PC-3 (cell line): ENCODE measurements at regions not wholly inside any gene's neighbourhood (a gene's known extent, or its start where the extent isn't known, plus 50 kb on each side); places are given as distances from the start of the nearest gene placed in this dataset.
"Not testable (repeated sequence)": the region's sequence is repeated elsewhere in the genome, so short reads cannot be mapped to it uniquely, and the experiment has no call there.

Experiments used
- ATAC-seq: fragments of 200-7000 bp; cut with Tn5 transposase; 2 replicates; pipeline ENCODE4 v1.9.1; 2020; ENCODE audit warnings: mild to moderate bottlenecking, moderate library complexity
- BruUV-seq: library from RNA; stranded (reverse); fragments of 400-500 nt; replicated peaks from 2 replicates; lab custom pipeline; 2021; lab: Mats Ljungman, UMichigan
- CTCF ChIA-PET: fragments of 300-600 bp; sonication (Branson Sonifier 250); formaldehyde crosslinking; loops from one replicate; lab custom pipeline; 2022; ENCODE audit warnings: antibody characterized with exemption; lab: Charles Lee
- POLR2A ChIA-PET: fragments of 300-600 bp; sonication (Branson Sonifier 250); formaldehyde crosslinking; loops from one replicate; lab custom pipeline; 2022; ENCODE audit warnings: antibody characterized with exemption; ENCODE audit not compliant: unreplicated experiment; lab: Charles Lee
- DNase-seq: peaks from one replicate; pipeline ENCODE4 v3.0.0-alpha.2; 2015
- H2AFZ ChIP-seq: fragments of 300-600 bp; sonication (generic); 2 replicates; pipeline ENCODE4 v1.6.0; 2016; ENCODE audit warnings: antibody characterized with exemption, low read length
- H3F3A ChIP-seq: fragments of 300-600 bp; sonication (generic); one replicate; pipeline ENCODE4 v1.6.0; 2017; ENCODE audit warnings: antibody characterized with exemption, low read length, control low read depth, mild to moderate bottlenecking; ENCODE audit not compliant: unreplicated experiment
- H3K27ac ChIP-seq: fragments of 300-600 bp; sonication (generic); 2 replicates; pipeline ENCODE4 v1.5.1; 2016; ENCODE audit warnings: mild to moderate bottlenecking, low read length
- H3K27me3 ChIP-seq: fragments of 300-600 bp; sonication (generic); 2 replicates; pipeline ENCODE4 v1.6.1; 2016; ENCODE audit warnings: low read length, mixed read lengths
- H3K36me3 ChIP-seq: fragments of 300-600 bp; sonication (generic); 2 replicates; pipeline ENCODE4 v1.6.1; 2016; ENCODE audit warnings: low read depth, mixed run types, low read length, mixed read lengths
- H3K4me1 ChIP-seq: fragments of 300-600 bp; sonication (generic); 2 replicates; pipeline ENCODE4 v1.5.1; 2016; ENCODE audit warnings: low read length; ENCODE audit not compliant: insufficient read depth
- H3K4me2 ChIP-seq: fragments of 300-600 bp; sonication (generic); 2 replicates; pipeline ENCODE4 v1.6.0; 2016; ENCODE audit warnings: low read length
- H3K4me3 ChIP-seq: fragments of 300-600 bp; sonication (generic); 2 replicates; pipeline ENCODE4 v1.5.1; 2016; ENCODE audit warnings: mild to moderate bottlenecking, low read length, mixed read lengths
- H3K79me2 ChIP-seq: fragments of 300-600 bp; sonication (generic); 2 replicates; pipeline ENCODE4 v1.6.1; 2017; ENCODE audit warnings: low read length, mixed read lengths
- H3K9ac ChIP-seq: fragments of 300-600 bp; sonication (generic); 2 replicates; pipeline ENCODE4 v1.6.0; 2016; ENCODE audit warnings: mild to moderate bottlenecking, low read length
- H3K9me2 ChIP-seq: fragments of 300-600 bp; sonication (generic); replicated peaks from 2 replicates; pipeline ENCODE4 v1.6.1; 2016; ENCODE audit warnings: mixed run types, low read length, mixed read lengths
- H3K9me3 ChIP-seq: fragments of 300-600 bp; sonication (generic); 2 replicates; pipeline ENCODE4 v1.6.1; 2016; ENCODE audit warnings: low read length, mixed read lengths
- H4K20me1 ChIP-seq: fragments of 300-600 bp; sonication (generic); 2 replicates; pipeline ENCODE4 v1.6.1; 2016; ENCODE audit warnings: low read length, mixed read lengths
- EZH2 ChIP-seq: fragments of 300-600 bp; sonication (generic); IDR thresholded peaks from one replicate; pipeline ENCODE4 v1.6.1; 2017; ENCODE audit warnings: antibody characterized with exemption, mild to moderate bottlenecking, low read length; ENCODE audit not compliant: unreplicated experiment
- EZH2phosphoT487 ChIP-seq: fragments of 300-600 bp; sonication (generic); IDR thresholded peaks from 2 replicates; pipeline ENCODE4 v1.6.1; 2018; ENCODE audit warnings: mild to moderate bottlenecking, antibody characterized with exemption, low read length, borderline replicate concordance
- intact Hi-C: fragments of 100-400 bp; cut with micrococcal nuclease; formaldehyde crosslinking; loops from 2 replicates; pipeline ENCODE4 v1.9.0; 2023
- TF ChIP-seq, protein P1 (sequence below): fragments of 300-600 bp; sonication (generic); conservative IDR thresholded peaks from 2 replicates; pipeline ENCODE4 v1.5.1; 2017; ENCODE audit warnings: antibody characterized with exemption, low read depth, mild to moderate bottlenecking, low read length

DNA sequence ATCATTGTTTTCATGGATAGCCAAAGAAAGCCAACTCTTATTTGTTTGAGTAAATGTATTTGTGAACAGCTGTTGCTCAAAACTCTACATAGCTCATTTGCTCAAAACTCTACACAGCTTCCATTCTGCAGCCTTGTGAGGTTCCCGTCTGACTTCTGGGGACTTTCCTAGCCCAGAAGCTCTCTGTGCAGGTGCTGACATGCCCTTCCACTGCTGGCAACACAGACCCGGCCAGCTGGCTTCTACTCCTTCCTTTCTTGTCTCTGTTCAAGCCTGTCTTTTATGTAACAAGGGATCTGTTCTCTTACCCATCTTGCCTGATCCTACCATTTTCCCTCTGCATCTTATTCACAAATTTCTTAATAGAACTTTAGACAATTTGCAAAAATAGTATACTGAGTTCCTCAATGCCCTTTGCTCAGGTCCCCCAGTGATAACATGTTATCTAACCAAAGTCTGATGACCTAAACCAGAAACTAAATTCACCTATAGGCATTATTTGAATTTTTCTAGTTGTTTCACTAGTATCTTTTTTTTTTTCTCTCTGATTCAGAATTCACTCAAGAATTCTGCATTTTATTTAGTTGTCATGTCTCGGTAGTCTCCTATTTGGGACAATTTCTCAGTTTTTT, 556.5 kb upstream of the SEMA6A start:
- no TSS peak for BruUV-seq
- no peak overlapping the region for H2AFZ ChIP-seq

DNA sequence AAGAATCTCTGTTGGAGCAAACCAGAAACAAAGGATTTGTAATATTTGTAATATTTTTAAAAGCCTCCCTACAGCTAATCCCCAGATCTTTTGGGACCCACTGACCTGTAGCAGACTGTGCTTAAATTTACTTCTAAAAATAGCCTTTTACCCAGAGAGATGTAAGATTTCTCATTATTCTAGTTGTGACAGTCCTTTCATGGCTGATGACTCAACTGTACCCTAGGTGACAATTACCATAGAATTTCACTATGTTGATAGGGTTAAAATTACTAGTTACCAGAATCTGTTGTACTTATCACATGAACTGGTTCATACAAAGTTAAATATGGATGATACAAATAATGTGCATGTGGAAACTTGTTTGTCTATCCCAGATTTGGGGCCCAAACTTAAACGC, 543.9 kb upstream of the SEMA6A start:
- CTCF ChIA-PET = no interaction called here
- POLR2A ChIA-PET = no interaction called here
- no peak overlapping the region for H3K4me2 ChIP-seq
- H3F3A ChIP-seq = no peaks in the 10 kb centered on the region
- H2AFZ ChIP-seq = no peak overlapping the region
- no peaks in the 10 kb centered on the region for H3K79me2 ChIP-seq
- H3K27me3 ChIP-seq = no peaks in the 10 kb centered on the region
- H3K9ac ChIP-seq = no peak overlapping the region
- DNase-seq (no peak), ATAC-seq (no peak)
- no peaks in the 10 kb centered on the region for H3K36me3 ChIP-seq
- H3K27ac ChIP-seq = no peak overlapping the region
- H3K9me3 ChIP-seq = no peaks in the 10 kb centered on the region
- intact Hi-C loops = no loop called here
- BruUV-seq = no TSS peak
- no peak overlapping the region for H3K4me3 ChIP-seq
- TF ChIP-seq EZH2phosphoT487 (no peak), EZH2 (no peak)
- TF ChIP-seq, protein P1, sequence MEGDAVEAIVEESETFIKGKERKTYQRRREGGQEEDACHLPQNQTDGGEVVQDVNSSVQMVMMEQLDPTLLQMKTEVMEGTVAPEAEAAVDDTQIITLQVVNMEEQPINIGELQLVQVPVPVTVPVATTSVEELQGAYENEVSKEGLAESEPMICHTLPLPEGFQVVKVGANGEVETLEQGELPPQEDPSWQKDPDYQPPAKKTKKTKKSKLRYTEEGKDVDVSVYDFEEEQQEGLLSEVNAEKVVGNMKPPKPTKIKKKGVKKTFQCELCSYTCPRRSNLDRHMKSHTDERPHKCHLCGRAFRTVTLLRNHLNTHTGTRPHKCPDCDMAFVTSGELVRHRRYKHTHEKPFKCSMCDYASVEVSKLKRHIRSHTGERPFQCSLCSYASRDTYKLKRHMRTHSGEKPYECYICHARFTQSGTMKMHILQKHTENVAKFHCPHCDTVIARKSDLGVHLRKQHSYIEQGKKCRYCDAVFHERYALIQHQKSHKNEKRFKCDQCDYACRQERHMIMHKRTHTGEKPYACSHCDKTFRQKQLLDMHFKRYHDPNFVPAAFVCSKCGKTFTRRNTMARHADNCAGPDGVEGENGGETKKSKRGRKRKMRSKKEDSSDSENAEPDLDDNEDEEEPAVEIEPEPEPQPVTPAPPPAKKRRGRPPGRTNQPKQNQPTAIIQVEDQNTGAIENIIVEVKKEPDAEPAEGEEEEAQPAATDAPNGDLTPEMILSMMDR = no peak
- no peaks in the 10 kb centered on the region for H3K9me2 ChIP-seq
- H3K4me1 ChIP-seq = no peaks in the 10 kb centered on the region
- H4K20me1 ChIP-seq = no peaks in the 10 kb centered on the region

More for the DNA sequence above, 556.5 kb upstream of the SEMA6A start:
- TF ChIP-seq EZH2phosphoT487 (no peak), EZH2 (no peak)
- TF ChIP-seq, protein P1 = no peak
- no peak overlapping the region for H3K27ac ChIP-seq
- DNase-seq (no peak), ATAC-seq (no peak)
- ChIA-PET POLR2A (no interaction called here), CTCF (no interaction called here)
- no peaks in the 10 kb centered on the region for H3K4me1 ChIP-seq
- no peaks in the 10 kb centered on the region for H3K79me2 ChIP-seq
- no peak overlapping the region for H3K4me3 ChIP-seq
- H3K36me3 ChIP-seq = no peaks in the 10 kb centered on the region
- H4K20me1 ChIP-seq = no peaks in the 10 kb centered on the region
- no peak overlapping the region for H3K4me2 ChIP-seq
- H3K9me2 ChIP-seq = no peaks in the 10 kb centered on the region
- no peaks in the 10 kb centered on the region for H3K27me3 ChIP-seq
- H3F3A ChIP-seq = no peaks in the 10 kb centered on the region
- no peak overlapping the region for H3K9ac ChIP-seq
- intact Hi-C loops = no loop called here
- no peaks in the 10 kb centered on the region for H3K9me3 ChIP-seq

DNA sequence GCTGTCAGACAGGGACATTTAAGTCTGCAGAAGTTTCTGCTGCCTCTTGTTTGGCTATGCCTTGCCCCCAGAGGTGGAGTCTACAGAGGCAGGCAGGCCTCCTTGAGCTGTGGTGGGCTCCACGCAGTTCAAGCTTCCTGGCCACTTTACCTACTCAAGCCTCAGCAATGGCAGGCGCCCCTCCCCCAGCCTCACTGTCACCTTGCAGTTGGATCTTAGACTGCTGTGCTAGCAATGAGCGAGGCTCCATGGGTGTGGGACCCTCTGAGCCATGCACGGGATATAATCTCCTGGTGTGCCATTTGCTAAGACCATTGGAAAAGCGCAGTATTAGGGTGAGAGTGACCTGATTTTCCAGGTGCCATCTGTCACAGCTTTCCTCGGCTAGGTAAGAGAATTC, 542.7 kb upstream of the SEMA6A start:
- BruUV-seq, H3K36me3 ChIP-seq, H3K9me3 ChIP-seq, intact Hi-C loops, H3K27ac ChIP-seq, H3K27me3 ChIP-seq, H3K4me1 ChIP-seq, H3K4me3 ChIP-seq, H4K20me1 ChIP-seq, H2AFZ ChIP-seq, H3K79me2 ChIP-seq, POLR2A ChIA-PET, CTCF ChIA-PET, H3K9me2 ChIP-seq, H3K9ac ChIP-seq, H3F3A ChIP-seq, DNase-seq, H3K4me2 ChIP-seq, ATAC-seq: not testable (repeated sequence)
